ENCODE measurements at regions not wholly inside any gene's neighbourhood (a gene's known extent, or its start where the extent isn't known, plus 50 kb on each side); places are given as distances from the start of the nearest gene placed in this dataset.

GRCh38 chr14:53748691-53749090 lies 207.9 kb downstream of the BMP4 start:
- TF ChIP-seq, protein P1, sequence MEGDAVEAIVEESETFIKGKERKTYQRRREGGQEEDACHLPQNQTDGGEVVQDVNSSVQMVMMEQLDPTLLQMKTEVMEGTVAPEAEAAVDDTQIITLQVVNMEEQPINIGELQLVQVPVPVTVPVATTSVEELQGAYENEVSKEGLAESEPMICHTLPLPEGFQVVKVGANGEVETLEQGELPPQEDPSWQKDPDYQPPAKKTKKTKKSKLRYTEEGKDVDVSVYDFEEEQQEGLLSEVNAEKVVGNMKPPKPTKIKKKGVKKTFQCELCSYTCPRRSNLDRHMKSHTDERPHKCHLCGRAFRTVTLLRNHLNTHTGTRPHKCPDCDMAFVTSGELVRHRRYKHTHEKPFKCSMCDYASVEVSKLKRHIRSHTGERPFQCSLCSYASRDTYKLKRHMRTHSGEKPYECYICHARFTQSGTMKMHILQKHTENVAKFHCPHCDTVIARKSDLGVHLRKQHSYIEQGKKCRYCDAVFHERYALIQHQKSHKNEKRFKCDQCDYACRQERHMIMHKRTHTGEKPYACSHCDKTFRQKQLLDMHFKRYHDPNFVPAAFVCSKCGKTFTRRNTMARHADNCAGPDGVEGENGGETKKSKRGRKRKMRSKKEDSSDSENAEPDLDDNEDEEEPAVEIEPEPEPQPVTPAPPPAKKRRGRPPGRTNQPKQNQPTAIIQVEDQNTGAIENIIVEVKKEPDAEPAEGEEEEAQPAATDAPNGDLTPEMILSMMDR (IDR thresholded peaks at IDR 0.05) = no peak
- no peak for TF ChIP-seq POLR2A (IDR thresholded peaks at IDR 0.05)

All from thyroid gland (tissue), 4 donors.